GM10248 (cell line): ENCODE measurements at regions not wholly inside any gene's neighbourhood (a gene's known extent, or its start where the extent isn't known, plus 50 kb on each side); places are given as distances from the start of the nearest gene placed in this dataset.

Experiments
- CTCF ChIA-PET: fragments of 300-600 bp; sonication (Branson Sonifier 250); formaldehyde crosslinking; extraction: SDS; loops from one replicate; lab custom pipeline; 2021; ENCODE audit warnings: antibody characterized with exemption; lab: Yijun Ruan, JAX
- POLR2A ChIA-PET: fragments of 350-650 bp; sonication (Branson Sonifier 250); formaldehyde crosslinking; extraction: SDS; loops from one replicate; lab custom pipeline; 2020; ENCODE audit warnings: antibody characterized with exemption; lab: Yijun Ruan, JAX
- DNase-seq: peaks from one replicate; pipeline ENCODE4 v3.0.0; 2012; ENCODE audit errors: extremely low spot score
- CTCF ChIP-seq: IDR thresholded peaks from 2 replicates; pipeline ENCODE4 v1.5.1; 2012; ENCODE audit warnings: mild to moderate bottlenecking, low read depth; ENCODE audit errors: extremely low read depth, missing control alignments, control extremely low read depth

- DNase-seq, result no peak
- ChIA-PET POLR2A (no interaction called here), CTCF (no interaction called here)
- no peak for TF ChIP-seq CTCF
Observed at GRCh38 chr6:92008757-92009502, 1410.4 kb downstream of the EPHA7 start.

GRCh38 chr6:92000112-92000511, 1413.2 kb upstream of the MAP3K7 start:
- no peak for TF ChIP-seq CTCF
- ChIA-PET CTCF (no interaction called here), POLR2A (no interaction called here)
- no peak for DNase-seq

DNA sequence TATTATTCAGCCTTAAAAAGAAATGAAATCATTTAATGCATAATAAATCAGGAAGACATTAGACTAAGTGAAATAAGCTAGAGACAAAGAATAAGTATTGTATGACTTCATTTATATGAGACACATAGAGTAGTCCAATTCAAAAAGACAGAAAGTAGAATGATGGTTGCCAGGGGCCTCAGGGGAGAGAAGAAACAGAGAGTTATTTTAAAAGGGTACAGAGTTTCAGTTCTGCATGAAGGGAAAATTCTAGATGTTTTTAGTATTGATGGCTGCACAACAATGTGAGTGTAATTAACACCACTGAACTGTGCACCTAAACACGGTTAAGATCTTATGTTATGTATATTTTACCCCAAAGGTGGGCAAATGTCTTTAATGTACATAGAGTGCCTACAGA, 1407.9 kb upstream of the MAP3K7 start:
- POLR2A ChIA-PET, result no interaction called here
- no peak for DNase-seq
- TF ChIP-seq CTCF, result no peak
- CTCF ChIA-PET, result interaction anchor here (1.3 kb wide), 1 partner anchor 9 kb away, joined by 3 read pairs; no protein-coding TSS in a partner anchor

DNA sequence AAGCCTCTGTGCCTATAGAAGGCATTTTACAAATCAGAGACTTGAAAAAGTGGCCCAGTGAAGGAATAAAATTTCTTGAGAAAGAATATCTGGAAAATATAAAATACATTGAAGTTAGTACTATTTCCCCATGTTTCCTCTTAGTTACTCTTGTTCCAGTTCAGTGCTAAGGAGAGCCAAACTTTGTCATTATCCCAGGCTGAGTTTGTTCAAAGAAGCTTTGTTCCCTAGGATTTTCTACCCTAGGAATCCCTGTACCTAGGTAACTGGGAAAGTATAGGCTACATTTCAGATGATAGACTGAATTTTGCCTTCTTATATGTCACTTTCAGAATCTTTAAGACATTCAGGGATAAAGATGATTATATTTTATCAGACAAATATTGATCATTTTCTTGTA, 1395.7 kb upstream of the MAP3K7 start:
- TF ChIP-seq CTCF, result no peak
- no peak for DNase-seq
- ChIA-PET CTCF (interaction anchor here (1.3 kb wide), 1 partner anchor 16 kb away, joined by 3 read pairs; no protein-coding TSS in a partner anchor), POLR2A (no interaction called here)

DNA sequence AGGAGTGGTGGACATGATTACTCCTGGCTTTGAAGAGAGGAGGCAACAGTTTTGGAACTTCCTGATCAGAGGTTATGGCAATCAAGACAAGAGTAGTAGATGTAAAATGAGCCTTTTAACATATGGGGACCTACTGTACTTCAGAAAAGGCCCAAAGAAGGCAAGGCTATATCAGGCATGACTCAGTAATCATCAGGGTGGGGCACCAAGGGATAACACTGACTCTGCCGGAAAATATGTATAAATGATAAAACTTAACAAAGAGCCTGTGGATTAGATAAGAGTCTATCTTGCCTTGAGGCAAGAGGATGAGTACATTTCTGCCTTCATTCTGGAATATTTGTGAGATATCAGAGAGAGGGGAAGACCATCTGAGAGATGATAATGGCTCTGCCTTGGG, 1389.9 kb upstream of the MAP3K7 start:
- CTCF ChIA-PET, result no interaction called here
- no peak for DNase-seq
- POLR2A ChIA-PET, result no interaction called here
- TF ChIP-seq CTCF, result no peak

GRCh38 chr6:91970700-91971099, 1383.8 kb upstream of the MAP3K7 start:
- DNase-seq, result no peak
- ChIA-PET CTCF (interaction anchor here (1.3 kb wide), 1 partner anchor 11 kb away, joined by 4 read pairs; no protein-coding TSS in a partner anchor), POLR2A (no interaction called here)
- no peak for TF ChIP-seq CTCF
